H9 (cell line): ENCODE measurements at regions not wholly inside any gene's neighbourhood (a gene's known extent, or its start where the extent isn't known, plus 50 kb on each side); places are given as distances from the start of the nearest gene placed in this dataset.
A peak's percentile ranks its signal among the peaks of the same experiment; 100 is the strongest.

Experiments
- DNase-seq: peaks from one replicate; pipeline ENCODE4 v3.0.0-alpha.2; 2017
- H2AFZ ChIP-seq: one replicate; pipeline ENCODE4 v1.6.1; 2013; ENCODE audit warnings: mild to moderate bottlenecking, low read length, control low read depth, moderate library complexity
- H2AK5ac ChIP-seq: 2 replicates; pipeline ENCODE4 v1.6.1; 2013; ENCODE audit warnings: low read length, control low read depth, mixed read lengths; ENCODE audit not compliant: insufficient read length
- H2BK120ac ChIP-seq: one replicate; pipeline ENCODE4 v1.6.1; 2013; ENCODE audit warnings: low read depth, mild to moderate bottlenecking, low read length, control low read depth, inconsistent platforms; ENCODE audit not compliant: poor library complexity, severe bottlenecking
- H2BK12ac ChIP-seq: 2 replicates; pipeline ENCODE4 v1.6.1; 2013; ENCODE audit warnings: low read length, control low read depth, mixed read lengths, low read depth; ENCODE audit not compliant: insufficient read length
- H2BK15ac ChIP-seq: 2 replicates; pipeline ENCODE4 v1.6.1; 2013; ENCODE audit warnings: low read depth, low read length, control low read depth
- H2BK20ac ChIP-seq: one replicate; pipeline ENCODE4 v1.6.1; 2013; ENCODE audit warnings: low read depth, mild to moderate bottlenecking, low read length, control low read depth, inconsistent platforms; ENCODE audit not compliant: poor library complexity, severe bottlenecking
- H2BK5ac ChIP-seq: 2 replicates; pipeline ENCODE4 v1.6.1; 2013; ENCODE audit warnings: low read length, control low read depth, mixed read lengths; ENCODE audit not compliant: insufficient read length
- H3K14ac ChIP-seq: 2 replicates; pipeline ENCODE4 v1.6.1; 2013; ENCODE audit warnings: low read length, control low read depth; ENCODE audit not compliant: insufficient read depth
- H3K18ac ChIP-seq: 2 replicates; pipeline ENCODE4 v1.6.1; 2013; ENCODE audit warnings: low read depth, mild to moderate bottlenecking, mixed read lengths, low read length, control low read depth; ENCODE audit not compliant: insufficient read length
- H3K23ac ChIP-seq: 2 replicates; pipeline ENCODE4 v1.6.1; 2013; ENCODE audit warnings: low read length, control low read depth, mixed read lengths, low read depth; ENCODE audit not compliant: insufficient read length
- H3K23me2 ChIP-seq: 2 replicates; pipeline ENCODE4 v1.6.1; 2013; ENCODE audit warnings: low read depth, mild to moderate bottlenecking, mixed read lengths, low read length, control low read depth; ENCODE audit not compliant: insufficient read length, poor library complexity, severe bottlenecking
- H3K27ac ChIP-seq: 2 replicates; pipeline ENCODE4 v1.5.1; 2013; ENCODE audit warnings: low read length, control low read depth, mixed read lengths, low read depth; ENCODE audit not compliant: insufficient read length
- H3K27me3 ChIP-seq: 2 replicates; pipeline ENCODE4 v1.6.1; 2013; ENCODE audit warnings: low read length, control low read depth, inconsistent platforms; ENCODE audit not compliant: insufficient read depth
- H3K4ac ChIP-seq: 2 replicates; pipeline ENCODE4 v1.6.1; 2013; ENCODE audit warnings: low read depth, mild to moderate bottlenecking, control low read depth, inconsistent platforms, low read length, moderate library complexity
- H3K4me1 ChIP-seq: 2 replicates; pipeline ENCODE4 v1.6.1; 2013; ENCODE audit warnings: low read length, control low read depth, inconsistent platforms; ENCODE audit not compliant: insufficient read depth
- H3K4me2 ChIP-seq: 2 replicates; pipeline ENCODE4 v1.6.1; 2013; ENCODE audit warnings: low read length, control low read depth, mixed read lengths; ENCODE audit not compliant: insufficient read length, insufficient read depth
- H3K56ac ChIP-seq: 2 replicates; pipeline ENCODE4 v1.6.1; 2013; ENCODE audit warnings: low read depth, mild to moderate bottlenecking, mixed read lengths, low read length, control low read depth; ENCODE audit not compliant: insufficient read length
- H3K79me1 ChIP-seq: 2 replicates; pipeline ENCODE4 v1.6.1; 2013; ENCODE audit warnings: low read depth, mild to moderate bottlenecking, moderate library complexity, low read length, control low read depth, inconsistent platforms; ENCODE audit not compliant: insufficient read depth, poor library complexity, severe bottlenecking
- H3K79me2 ChIP-seq: 2 replicates; pipeline ENCODE4 v1.6.1; 2013; ENCODE audit warnings: low read length, control low read depth, inconsistent platforms; ENCODE audit not compliant: insufficient read depth
- H3K9ac ChIP-seq: 2 replicates; pipeline ENCODE4 v1.6.1; 2013; ENCODE audit warnings: low read length, control low read depth, mixed read lengths; ENCODE audit not compliant: insufficient read length; ENCODE audit errors: extremely low read depth
- H3K9me3 ChIP-seq: one replicate; pipeline ENCODE4 v1.6.1; 2013; ENCODE audit warnings: low read depth, low read length, inconsistent platforms; ENCODE audit not compliant: control insufficient read depth
- H3T11ph ChIP-seq: one replicate; pipeline ENCODE4 v1.6.1; 2013; ENCODE audit warnings: mild to moderate bottlenecking, low read length, control low read depth, inconsistent platforms
- H4K20me1 ChIP-seq: one replicate; pipeline ENCODE4 v1.6.1; 2013; ENCODE audit not compliant: control insufficient read depth, insufficient read length, insufficient read depth
- H4K5ac ChIP-seq: 2 replicates; pipeline ENCODE4 v1.6.1; 2013; ENCODE audit warnings: low read depth, mild to moderate bottlenecking, mixed read lengths, low read length, control low read depth; ENCODE audit not compliant: insufficient read length
- H4K8ac ChIP-seq: replicated peaks from 2 replicates; pipeline ENCODE4 v1.6.1; 2013; ENCODE audit warnings: low read length, control low read depth, mixed read lengths, low read depth; ENCODE audit not compliant: insufficient read length
- H4K91ac ChIP-seq: 2 replicates; pipeline ENCODE4 v1.6.1; 2013; ENCODE audit warnings: low read depth, mild to moderate bottlenecking, moderate library complexity, mixed read lengths, low read length, control low read depth; ENCODE audit not compliant: insufficient read length
- H3K27ac Mint-ChIP-seq, 3 experiments: 2 replicates in 2 of 3; 3 replicates in 1 of 3; pipeline ENCODE4 v1.8.0; 2020 to 2021; ENCODE audit warnings: mixed read lengths in 3 of 3, mild to moderate bottlenecking in 1 of 3, moderate library complexity in 1 of 3
- H3K27me3 Mint-ChIP-seq: 2 replicates; pipeline ENCODE4 v1.8.0; 2021; ENCODE audit warnings: low read depth, mild to moderate bottlenecking, moderate library complexity, mixed read lengths
- H3K36me3 Mint-ChIP-seq, 3 experiments: 2 replicates in 2 of 3; 3 replicates in 1 of 3; pipeline ENCODE4 v1.8.0; 2020 to 2021; ENCODE audit warnings: low read depth in 3 of 3, mixed read lengths in 3 of 3; ENCODE audit not compliant: insufficient read depth in 1 of 3
- H3K4me1 Mint-ChIP-seq, 2 experiments: 2 replicates each; pipeline ENCODE4 v1.8.0; 2020; ENCODE audit warnings: mixed read lengths in 2 of 2
- H3K4me3 Mint-ChIP-seq, 2 experiments: 2 replicates in 1 of 2; 3 replicates in 1 of 2; pipeline ENCODE4 v1.8.0; 2020 to 2021; ENCODE audit warnings: mild to moderate bottlenecking in 2 of 2, mixed read lengths in 2 of 2, moderate library complexity in 1 of 2
- H3K9me3 Mint-ChIP-seq, 2 experiments: 2 replicates in 1 of 2; 3 replicates in 1 of 2; pipeline ENCODE4 v1.8.0; 2020; ENCODE audit warnings: mild to moderate bottlenecking in 2 of 2, mixed read lengths in 2 of 2, moderate library complexity in 1 of 2
- CTCF ChIP-seq: fragments of 200-600 bp; sonication (generic); conservative IDR thresholded peaks from 3 replicates; pipeline ENCODE4 v1.8.0; 2021; ENCODE audit warnings: antibody characterized with exemption, mild to moderate bottlenecking
- WGBS: extraction: QIAGEN DNeasy Blood & Tissue Kit; methylation state at CpG from one replicate; pipeline ENCODE4 v1.1.7; 2013; ENCODE audit warnings: missing lambda C conversion rate, low lambda C conversion rate, mixed read lengths; ENCODE audit not compliant: insufficient read length; ENCODE audit errors: extremely low coverage; 5-methylcytosine and 5-hydroxymethylcytosine counted together

- peaks cover 4 to 11% (median 6%) of the 10 kb centered on the region in 3 experiments; a peak in 5 of 7 replicates for H3K36me3 Mint-ChIP-seq
- H3K9ac ChIP-seq: no peak overlapping the region
Observed at GRCh38 chr16:6200861-6201260, 1103.3 kb upstream of the EEF2KMT start.

More at GRCh38 chr16:6200861-6201260, 1103.3 kb upstream of the EEF2KMT start:
- no peak overlapping the region for H3K18ac ChIP-seq
- H3K79me1 ChIP-seq: no peaks in the 10 kb centered on the region
- H3K56ac ChIP-seq: no peak overlapping the region
- H3K9me3 Mint-ChIP-seq: peaks cover 0 to 6% of the 10 kb centered on the region in 2 experiments; a peak in 1 of 5 replicates
- no peak overlapping the region for H3K4me2 ChIP-seq
- no peaks in the 10 kb centered on the region for H3K27me3 ChIP-seq
- H2BK5ac ChIP-seq: no peak overlapping the region
- H3K4me3 Mint-ChIP-seq: no peak overlapping the region
- no peak overlapping the region for H4K8ac ChIP-seq
- H2BK12ac ChIP-seq: no peak overlapping the region
- H3K4ac ChIP-seq: no peak overlapping the region
- no peak overlapping the region for H4K91ac ChIP-seq
- H3K9me3 ChIP-seq: no peaks in the 10 kb centered on the region
- H2BK20ac ChIP-seq: no peak overlapping the region
- no peak overlapping the region for H2BK120ac ChIP-seq
- H4K20me1 ChIP-seq: no peaks in the 10 kb centered on the region
- no peak for TF ChIP-seq CTCF
- no peak overlapping the region for H3K23ac ChIP-seq
- no peaks in the 10 kb centered on the region for H3K23me2 ChIP-seq
- no CpG with 5 or more reads among the region's 6 CpGs for WGBS
- no peak overlapping the region for H2AFZ ChIP-seq
- H3K27ac Mint-ChIP-seq: peak overlapping the region in 1 of 3 experiments; percentile 42; a peak in 2 of 7 replicates
- no peak overlapping the region for H3K27ac ChIP-seq
- H3K79me2 ChIP-seq: no peaks in the 10 kb centered on the region
- no peak overlapping the region for H3T11ph ChIP-seq
- H3K27me3 Mint-ChIP-seq: no peaks in the 10 kb centered on the region
- no peak overlapping the region for H2AK5ac ChIP-seq
- no peak for DNase-seq
- no peak overlapping the region for H3K14ac ChIP-seq
- H2BK15ac ChIP-seq: no peak overlapping the region
- H4K5ac ChIP-seq: no peak overlapping the region
- peaks cover 8% of the 10 kb centered on the region; the same call in 1 of the 2 replicates for H3K4me1 ChIP-seq
- peaks cover 37 to 54% of the 10 kb centered on the region in 2 experiments for H3K4me1 Mint-ChIP-seq
